Hematopoietic multipotent progenitor cell treated with erythropoietin and hydrocortisone succinate and interleukin-3 and kit ligand, for 4 days (in vitro differentiated cells): ENCODE measurements at regions not wholly inside any gene's neighbourhood (a gene's known extent, or its start where the extent isn't known, plus 50 kb on each side); places are given as distances from the start of the nearest gene placed in this dataset.
"Not testable (repeated sequence)": the region's sequence is repeated elsewhere in the genome, so short reads cannot be mapped to it uniquely, and the experiment has no call there.

Experiments used
- DNase-seq: peaks from one replicate; pipeline ENCODE4 v3.0.0-alpha.2; 2015

GRCh38 chr11:36741515-36741914, 143.5 kb upstream of the RAG2 start:
- no peak for DNase-seq

DNA sequence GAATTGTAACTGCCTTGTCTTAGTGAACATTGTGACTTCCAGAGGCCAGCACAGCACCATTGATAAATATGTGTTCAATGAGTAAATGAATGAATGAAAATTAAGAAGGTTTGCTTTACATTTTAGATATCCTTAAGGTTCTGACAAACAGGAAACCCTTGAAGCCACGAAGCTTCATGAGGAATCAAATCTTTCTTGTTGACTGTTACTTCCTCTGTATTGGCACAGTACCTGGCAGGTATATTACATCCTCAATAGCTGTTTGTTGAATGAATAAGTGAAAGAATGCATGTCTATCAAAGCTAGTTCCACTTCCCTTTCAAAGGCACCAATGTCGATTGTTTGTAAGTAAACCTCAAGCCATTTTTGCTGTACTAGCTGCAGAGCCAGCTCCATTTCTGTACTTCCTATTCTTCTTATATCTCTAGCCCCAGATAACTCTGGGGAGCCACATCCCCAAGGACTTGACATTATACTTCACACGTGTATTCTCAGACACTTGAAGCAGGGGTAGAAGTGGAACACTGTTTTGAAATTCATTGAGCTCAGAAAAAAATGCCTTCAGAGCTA, 140.3 kb upstream of the RAG2 start:
- DNase-seq = peak; percentile 41

DNA sequence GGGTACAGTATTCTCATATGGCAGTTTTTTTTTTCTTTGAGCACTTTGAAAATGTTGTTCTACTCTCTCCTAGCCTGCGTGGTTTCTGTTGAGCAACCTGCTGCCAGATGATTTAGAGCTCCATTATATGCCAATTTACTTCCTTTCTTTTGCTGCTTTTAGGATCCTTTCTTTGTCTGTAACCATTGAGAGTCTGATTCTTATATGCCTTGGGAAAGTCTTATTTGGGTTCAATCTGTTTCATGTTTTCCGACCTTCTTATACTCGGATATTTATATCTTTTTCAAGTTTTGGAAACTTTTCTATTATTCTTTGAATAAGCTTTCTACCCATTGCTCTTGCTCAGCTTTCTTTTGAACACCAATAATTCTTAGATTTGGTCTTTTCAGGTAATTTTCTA, 138.1 kb upstream of the RAG2 start:
- peak; percentile 9 for DNase-seq

- DNase-seq = not testable (repeated sequence)
Measured at GRCh38 chr11:36733721-36734120, 135.7 kb upstream of the RAG2 start.

GRCh38 chr11:36730761-36731160, 132.7 kb upstream of the RAG2 start:
- DNase-seq = no peak

GRCh38 chr11:36729825-36730224, 131.8 kb upstream of the RAG2 start:
- no peak for DNase-seq

- no peak for DNase-seq
Measured at GRCh38 chr11:36726420-36726819, 128.4 kb upstream of the RAG2 start.

- DNase-seq = peak; percentile 64
Measured at GRCh38 chr11:36724742-36725385, 126.8 kb upstream of the RAG2 start.

DNA sequence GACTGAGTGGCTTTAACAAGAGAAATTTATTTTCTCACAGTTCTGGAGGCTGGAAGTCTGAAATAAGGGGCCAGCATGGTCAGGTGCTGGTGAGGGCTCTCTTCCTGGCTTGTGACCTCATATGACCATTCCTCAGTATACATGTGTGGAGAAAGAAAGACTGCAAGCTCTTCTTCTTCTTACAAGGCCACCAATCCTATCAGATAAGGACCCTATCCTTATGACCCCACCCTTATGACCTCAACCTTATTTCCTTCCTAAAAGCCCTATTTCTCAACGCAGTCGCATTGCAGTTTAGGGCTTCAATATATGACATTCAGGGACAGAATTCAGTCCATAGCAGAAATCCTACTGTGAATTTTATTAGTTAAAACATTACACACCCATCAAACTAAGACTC, 124.4 kb upstream of the RAG2 start:
- no peak for DNase-seq

- DNase-seq = no peak
Measured at GRCh38 chr11:36719358-36720107, 121.5 kb upstream of the RAG2 start.

GRCh38 chr11:36718451-36718850, 120.4 kb upstream of the RAG2 start:
- DNase-seq = no peak

GRCh38 chr11:36713715-36714114, 115.7 kb upstream of the RAG2 start:
- DNase-seq = peak; percentile 37

DNA sequence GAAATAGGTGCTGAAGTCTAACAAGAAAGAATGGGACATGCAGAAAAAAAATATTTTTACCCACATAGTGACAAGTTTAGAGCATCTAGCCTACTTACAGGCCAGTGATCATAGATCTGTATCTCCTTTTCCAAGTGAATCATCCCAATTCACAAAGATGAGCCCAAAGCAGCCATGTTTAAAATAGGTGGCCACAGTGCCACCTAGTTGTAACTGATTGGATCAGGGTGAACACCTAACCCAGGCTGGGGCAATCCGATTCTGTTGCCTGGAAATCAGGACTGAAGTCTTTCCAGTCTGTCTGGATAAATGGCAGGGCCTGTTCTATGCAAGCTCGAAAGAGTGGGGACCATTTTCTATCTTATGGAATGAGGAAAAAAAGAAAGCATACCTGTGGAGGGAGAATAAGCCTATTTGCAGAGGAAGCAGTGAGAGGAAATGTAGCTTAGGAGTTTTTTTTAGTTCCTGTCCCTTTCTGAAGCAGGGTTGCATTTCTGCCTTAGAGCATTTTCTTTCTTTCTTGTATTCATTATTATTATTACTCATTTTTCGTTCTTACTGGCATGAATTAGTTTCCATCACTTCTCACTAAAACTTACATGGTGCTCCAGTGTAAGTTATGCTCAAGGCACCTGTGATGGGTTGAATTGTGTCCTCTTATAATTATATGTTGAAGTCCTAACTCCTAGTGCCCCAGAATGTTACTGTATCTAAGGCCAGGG, 113.2 kb upstream of the RAG2 start:
- no peak for DNase-seq
